ENCODE measurements at regions not wholly inside any gene's neighbourhood (a gene's known extent, or its start where the extent isn't known, plus 50 kb on each side); places are given as distances from the start of the nearest gene placed in this dataset.
"Not testable (repeated sequence)": the region's sequence is repeated elsewhere in the genome, so short reads cannot be mapped to it uniquely, and the experiment has no call there.

GRCh38 chr6:85751374-85752055 is 108.8 kb upstream of the SYNCRIP start:
- H3K36me3 Mint-ChIP-seq (ENCODE audit: low read depth), result no peaks in the 10 kb centered on the region
- no peaks in the 10 kb centered on the region for H3K27me3 ChIP-seq (ENCODE audit: control insufficient read depth, insufficient read depth, low read length, poor library complexity, severe bottlenecking)
- no peaks in the 10 kb centered on the region for H3K36me3 ChIP-seq (ENCODE audit: control insufficient read depth, insufficient read depth, low read length)
- no peak for TF ChIP-seq CTCF (conservative IDR thresholded peaks at IDR 0.05)
- peak overlapping the region; percentile 40 for H3K4me3 ChIP-seq (ENCODE audit: low read length)
- 95% methylated on average over 4 to 5 of the region's 5 CpGs for WGBS, 2 experiments (ENCODE audit: insufficient coverage in 1 of 2, insufficient read length in 1 of 2)
- H3K9me3 ChIP-seq (ENCODE audit: control insufficient read depth, low read length), result peaks cover 17% of the 10 kb centered on the region
- DNase-seq, result no peak
- H3K9me3 Mint-ChIP-seq, result peaks cover 21% of the 10 kb centered on the region
- no peaks in the 10 kb centered on the region for H3K4me1 ChIP-seq (ENCODE audit: control insufficient read depth, insufficient read depth, low read length)
- H3K27ac ChIP-seq (ENCODE audit: low read depth, low read length), result no peak overlapping the region
- no peak overlapping the region for H3K4me3 Mint-ChIP-seq
- H3K27me3 Mint-ChIP-seq (ENCODE audit: insufficient read depth), result no peaks in the 10 kb centered on the region
- no peak overlapping the region for H3K27ac Mint-ChIP-seq
- H3K4me1 Mint-ChIP-seq, result no peaks in the 10 kb centered on the region
- no peak overlapping the region for H3K9ac ChIP-seq (ENCODE audit: extremely low read depth, low read length, poor library complexity, severe bottlenecking)

- not testable (repeated sequence) for H3K27ac ChIP-seq (ENCODE audit: low read depth, low read length); H3K27ac Mint-ChIP-seq; H3K9ac ChIP-seq (ENCODE audit: extremely low read depth, low read length, poor library complexity, severe bottlenecking); DNase-seq; H3K4me1 Mint-ChIP-seq; H3K4me1 ChIP-seq (ENCODE audit: control insufficient read depth, insufficient read depth, low read length); H3K36me3 Mint-ChIP-seq (ENCODE audit: low read depth); H3K27me3 ChIP-seq (ENCODE audit: control insufficient read depth, insufficient read depth, low read length, poor library complexity, severe bottlenecking); H3K36me3 ChIP-seq (ENCODE audit: control insufficient read depth, insufficient read depth, low read length); H3K27me3 Mint-ChIP-seq (ENCODE audit: insufficient read depth); H3K4me3 Mint-ChIP-seq; H3K4me3 ChIP-seq (ENCODE audit: low read length)
- peaks cover 21% of the 10 kb centered on the region for H3K9me3 Mint-ChIP-seq
- H3K9me3 ChIP-seq (ENCODE audit: control insufficient read depth, low read length), result peaks cover 17% of the 10 kb centered on the region
- WGBS, 2 experiments (ENCODE audit: insufficient coverage in 1 of 2, insufficient read length in 1 of 2), result 96% methylated on average over 2 of the region's 2 CpGs; no CpG with 5 or more reads in 1 of the 2 experiments
Measured at GRCh38 chr6:85750146-85750545, 107.5 kb upstream of the SYNCRIP start.

- Mint-ChIP-seq H3K27me3 (ENCODE audit: insufficient read depth) (peaks cover 2% of the 10 kb centered on the region), H3K36me3 (ENCODE audit: low read depth) (no peaks in the 10 kb centered on the region), H3K9me3 (peaks cover 21% of the 10 kb centered on the region), H3K4me3 (no peak overlapping the region), H3K4me1 (no peaks in the 10 kb centered on the region), H3K27ac (no peak overlapping the region)
- no peak for DNase-seq
- no peaks in the 10 kb centered on the region for H3K36me3 ChIP-seq (ENCODE audit: control insufficient read depth, insufficient read depth, low read length)
- H3K9ac ChIP-seq (ENCODE audit: extremely low read depth, low read length, poor library complexity, severe bottlenecking), result no peak overlapping the region
- no peaks in the 10 kb centered on the region for H3K4me1 ChIP-seq (ENCODE audit: control insufficient read depth, insufficient read depth, low read length)
- no peak for TF ChIP-seq CTCF (conservative IDR thresholded peaks at IDR 0.05)
- H3K27ac ChIP-seq (ENCODE audit: low read depth, low read length), result no peak overlapping the region
- WGBS, 2 experiments (ENCODE audit: insufficient coverage in 1 of 2, insufficient read length in 1 of 2), result 86 to 93% methylated on average over 4 of the region's 4 CpGs
- H3K9me3 ChIP-seq (ENCODE audit: control insufficient read depth, low read length), result peaks cover 17% of the 10 kb centered on the region
- no peaks in the 10 kb centered on the region for H3K27me3 ChIP-seq (ENCODE audit: control insufficient read depth, insufficient read depth, low read length, poor library complexity, severe bottlenecking)
- no peak overlapping the region for H3K4me3 ChIP-seq (ENCODE audit: low read length)
Measured at GRCh38 chr6:85749236-85749635, 106.5 kb upstream of the SYNCRIP start.

GRCh38 chr6:85747666-85748065 is 105.0 kb upstream of the SYNCRIP start:
- Mint-ChIP-seq H3K27ac (no peak overlapping the region), H3K27me3 (ENCODE audit: insufficient read depth) (peaks cover 2% of the 10 kb centered on the region), H3K36me3 (ENCODE audit: low read depth) (no peaks in the 10 kb centered on the region), H3K9me3 (peaks cover 24% of the 10 kb centered on the region), H3K4me3 (no peak overlapping the region), H3K4me1 (no peaks in the 10 kb centered on the region)
- H3K27me3 ChIP-seq (ENCODE audit: control insufficient read depth, insufficient read depth, low read length, poor library complexity, severe bottlenecking), result no peaks in the 10 kb centered on the region
- 90 to 100% methylated on average over 1 of the region's 1 CpG for WGBS, 2 experiments (ENCODE audit: insufficient coverage in 1 of 2, insufficient read length in 1 of 2)
- no peak for DNase-seq
- no peaks in the 10 kb centered on the region for H3K4me1 ChIP-seq (ENCODE audit: control insufficient read depth, insufficient read depth, low read length)
- H3K36me3 ChIP-seq (ENCODE audit: control insufficient read depth, insufficient read depth, low read length), result no peaks in the 10 kb centered on the region
- no peak overlapping the region for H3K27ac ChIP-seq (ENCODE audit: low read depth, low read length)
- H3K9ac ChIP-seq (ENCODE audit: extremely low read depth, low read length, poor library complexity, severe bottlenecking), result no peak overlapping the region
- H3K4me3 ChIP-seq (ENCODE audit: low read length), result no peak overlapping the region
- TF ChIP-seq CTCF (conservative IDR thresholded peaks at IDR 0.05), result no peak
- peaks cover 19% of the 10 kb centered on the region for H3K9me3 ChIP-seq (ENCODE audit: control insufficient read depth, low read length)

Data from endodermal cell (in vitro differentiated cells).